ENCODE measurements at regions not wholly inside any gene's neighbourhood (a gene's known extent, or its start where the extent isn't known, plus 50 kb on each side); places are given as distances from the start of the nearest gene placed in this dataset.

DNA sequence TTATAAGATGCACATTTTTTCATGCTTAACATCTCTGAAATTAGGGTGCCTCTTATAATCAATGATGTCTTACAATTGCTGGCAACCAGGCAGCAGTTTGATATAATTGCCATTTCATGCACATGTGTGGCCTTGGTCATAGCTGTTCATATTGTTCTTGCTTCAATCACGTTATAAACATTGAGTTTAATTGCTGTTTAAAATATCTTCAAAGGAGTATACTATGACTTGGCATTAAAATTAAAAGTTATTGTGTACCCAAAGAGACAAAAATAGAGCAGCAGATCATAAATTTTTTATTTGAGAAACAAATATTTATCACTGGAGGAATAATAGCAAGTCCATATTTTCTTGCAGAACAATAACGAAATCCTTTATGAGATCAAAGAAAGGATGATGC lies 325.5 kb downstream of the LMX1A start:
- no peak for DNase-seq (ENCODE audit: low read depth in 2 of 2)

DNA sequence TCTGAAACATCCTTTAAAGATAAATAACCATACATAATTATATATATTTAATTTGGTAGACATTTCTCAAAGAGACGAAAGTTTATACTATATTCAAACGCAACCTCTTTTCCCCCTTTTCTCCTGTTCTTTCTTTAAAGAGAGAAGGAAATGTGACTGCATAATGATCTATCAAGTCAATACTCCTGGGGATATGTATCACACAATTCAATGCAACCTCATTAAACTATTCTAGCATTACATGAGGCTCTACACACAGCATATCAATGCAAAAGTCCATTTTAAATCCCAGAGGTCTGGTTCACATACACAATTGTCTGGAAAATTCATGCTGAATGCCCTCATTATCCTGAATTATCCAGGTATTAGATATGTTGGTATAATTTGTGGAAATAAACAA lies 330.7 kb downstream of the LMX1A start:
- no peak for DNase-seq (ENCODE audit: low read depth in 2 of 2)

DNA sequence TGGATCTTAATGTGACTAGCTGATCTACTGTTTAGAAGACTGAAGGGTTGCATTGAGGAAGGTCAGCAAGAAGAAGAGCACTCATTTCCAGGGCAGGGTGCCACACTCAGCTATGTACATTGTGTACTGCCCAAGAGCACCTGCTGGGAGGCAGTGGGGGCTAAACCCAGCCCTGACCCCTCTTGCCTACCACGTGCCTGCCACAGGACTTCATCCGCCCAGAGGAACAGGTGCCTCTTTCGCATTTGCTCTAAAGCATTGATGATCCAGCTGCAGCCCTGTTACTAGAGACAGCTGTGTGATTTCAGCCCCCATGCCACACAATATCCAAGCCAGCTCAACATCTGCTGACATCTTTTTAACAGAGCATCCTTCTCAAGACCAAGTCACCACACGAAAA lies 341.8 kb downstream of the LMX1A start:
- no peak for DNase-seq (ENCODE audit: low read depth in 2 of 2)

DNA sequence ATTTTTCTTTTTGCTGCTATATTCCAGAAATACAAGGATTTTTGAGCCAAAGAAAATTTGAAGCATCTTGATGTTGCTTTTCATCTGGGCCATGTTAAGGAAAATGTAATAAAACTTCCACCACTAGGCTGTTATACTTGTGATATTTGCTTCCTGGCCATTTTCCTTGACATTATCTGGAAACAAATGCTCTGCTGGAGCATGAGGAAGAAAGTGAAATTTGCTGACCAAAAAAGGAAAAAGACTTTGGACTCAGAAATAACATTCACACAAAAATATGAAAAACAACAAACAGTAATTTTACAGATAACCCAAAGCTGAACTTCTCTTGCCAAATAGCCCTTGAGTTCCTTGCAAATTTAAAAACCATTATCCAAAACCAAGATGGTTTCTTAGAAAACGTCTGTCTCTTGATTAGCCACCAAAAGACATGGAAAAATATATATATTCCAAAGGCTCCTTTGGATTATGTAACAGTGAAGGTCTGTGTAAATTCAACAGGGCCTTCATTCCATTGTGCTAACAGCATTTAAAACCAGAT lies 344.5 kb downstream of the LMX1A start:
- no peak for DNase-seq (ENCODE audit: low read depth in 2 of 2)

DNA sequence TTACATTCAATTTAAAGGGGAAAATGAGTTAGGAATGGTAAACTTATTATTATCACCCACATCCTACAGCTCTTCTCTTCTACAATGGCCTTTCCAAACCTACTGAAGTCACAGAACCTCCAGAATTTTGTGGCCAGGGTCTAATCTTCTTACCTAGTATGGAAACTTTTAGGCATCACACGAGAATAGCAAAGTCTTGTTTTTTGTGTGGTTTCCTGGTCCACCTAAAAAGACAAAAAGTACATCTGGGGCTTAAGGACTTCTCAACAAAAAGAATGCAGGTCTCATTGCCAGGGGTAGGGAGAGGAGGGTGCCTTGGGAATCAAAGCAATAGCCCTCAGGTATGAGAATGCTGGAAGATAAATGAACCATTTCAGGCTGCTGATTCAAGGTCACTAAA lies 345.3 kb downstream of the LMX1A start:
- no peak for DNase-seq (ENCODE audit: low read depth in 2 of 2)

DNA sequence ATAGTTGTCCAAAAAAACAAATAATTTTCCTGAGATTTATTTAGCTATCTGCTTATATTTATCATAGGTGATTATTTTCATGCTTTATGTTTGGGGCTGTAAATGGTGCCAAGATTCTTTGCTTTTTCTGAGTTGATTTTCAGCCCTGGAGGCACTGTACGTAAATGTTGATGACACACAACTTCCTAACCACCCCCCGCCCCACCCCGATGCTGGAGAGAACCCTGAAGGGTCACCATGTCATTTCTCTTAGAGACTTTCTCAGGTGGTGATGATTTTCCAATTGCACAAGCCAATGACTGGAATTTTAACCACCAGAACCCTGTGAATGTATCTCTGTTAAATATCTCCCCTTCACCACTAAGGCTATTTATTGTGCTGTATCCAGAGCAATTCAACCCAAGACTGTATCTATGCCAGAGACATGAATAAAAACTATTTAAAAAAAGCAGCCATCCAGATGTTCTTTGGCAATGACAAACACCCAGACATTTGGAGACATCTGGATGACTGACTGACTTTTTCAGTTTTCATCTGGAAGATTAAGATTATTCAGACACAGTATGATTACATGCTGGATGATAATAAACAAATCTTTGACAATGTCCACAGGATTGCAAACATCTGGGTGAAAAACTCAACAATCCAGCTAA lies 346.0 kb downstream of the LMX1A start:
- no peak for DNase-seq (ENCODE audit: low read depth in 2 of 2)

DNA sequence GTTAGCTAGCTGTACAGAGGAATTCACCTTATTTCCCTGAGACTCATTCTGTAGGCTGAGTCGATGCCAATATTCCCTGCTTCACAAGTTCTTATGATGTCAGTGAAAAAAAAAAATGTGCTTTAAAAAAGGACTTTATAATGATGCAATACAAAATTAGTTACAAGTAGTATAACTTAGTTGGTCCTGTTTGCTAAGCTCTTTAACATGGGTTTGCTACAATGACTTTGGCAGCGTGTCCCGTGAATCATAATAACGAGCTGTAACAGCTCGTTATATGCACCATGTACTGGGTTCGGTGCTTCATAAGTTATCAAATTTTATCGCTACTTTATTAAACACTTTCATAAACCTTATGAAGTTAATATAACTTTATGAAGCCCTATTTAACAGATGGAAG lies 349.7 kb downstream of the LMX1A start:
- DNase-seq (ENCODE audit: low read depth in 2 of 2): no peak

DNA sequence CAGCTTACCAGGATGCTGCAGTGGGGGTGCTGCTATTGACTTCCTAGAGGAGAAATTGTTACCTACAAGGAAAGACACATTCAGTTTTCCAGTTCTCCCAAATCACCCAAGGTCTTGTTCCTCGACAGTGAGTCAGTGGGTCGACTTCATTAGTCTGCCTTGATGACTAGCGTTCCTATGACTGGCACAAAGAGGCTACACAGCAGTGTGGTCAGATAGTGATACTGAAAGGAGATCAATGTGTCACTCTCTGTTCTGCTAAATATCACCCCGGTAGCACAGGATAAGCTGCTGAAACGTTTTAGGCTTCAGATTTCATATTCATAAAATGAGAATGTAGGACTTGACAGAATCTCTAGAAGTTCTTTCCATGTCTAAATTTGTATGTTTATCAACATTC lies 357.4 kb downstream of the LMX1A start:
- DNase-seq (ENCODE audit: low read depth in 2 of 2): no peak

DNA sequence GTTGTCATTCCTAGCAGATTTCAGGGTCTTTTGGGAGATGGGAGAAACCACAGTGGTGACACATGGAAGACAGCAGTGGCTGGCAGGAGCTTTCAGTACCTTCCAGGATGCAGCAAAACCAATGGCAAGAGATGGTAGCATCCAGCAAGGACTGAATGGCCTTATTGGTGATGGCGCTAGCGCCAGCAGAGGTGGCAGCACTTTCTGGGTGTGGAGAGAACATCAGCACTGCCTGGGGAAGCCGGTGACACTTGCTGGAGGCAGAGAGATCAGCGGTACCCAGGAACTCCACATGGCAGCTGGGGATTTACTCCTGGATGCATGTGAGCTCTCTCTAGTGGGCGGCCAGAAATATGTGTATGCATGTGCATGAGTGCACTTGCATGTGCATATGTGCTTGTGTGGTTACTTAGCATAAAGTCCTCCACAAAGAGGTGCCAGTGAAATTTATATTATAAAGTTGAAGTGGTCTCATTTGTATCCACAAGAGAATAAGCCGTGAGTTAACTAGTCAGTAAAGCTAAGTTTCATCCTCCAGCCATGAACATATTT lies 364.7 kb downstream of the LMX1A start:
- no peak for DNase-seq (ENCODE audit: low read depth in 2 of 2)

DNA sequence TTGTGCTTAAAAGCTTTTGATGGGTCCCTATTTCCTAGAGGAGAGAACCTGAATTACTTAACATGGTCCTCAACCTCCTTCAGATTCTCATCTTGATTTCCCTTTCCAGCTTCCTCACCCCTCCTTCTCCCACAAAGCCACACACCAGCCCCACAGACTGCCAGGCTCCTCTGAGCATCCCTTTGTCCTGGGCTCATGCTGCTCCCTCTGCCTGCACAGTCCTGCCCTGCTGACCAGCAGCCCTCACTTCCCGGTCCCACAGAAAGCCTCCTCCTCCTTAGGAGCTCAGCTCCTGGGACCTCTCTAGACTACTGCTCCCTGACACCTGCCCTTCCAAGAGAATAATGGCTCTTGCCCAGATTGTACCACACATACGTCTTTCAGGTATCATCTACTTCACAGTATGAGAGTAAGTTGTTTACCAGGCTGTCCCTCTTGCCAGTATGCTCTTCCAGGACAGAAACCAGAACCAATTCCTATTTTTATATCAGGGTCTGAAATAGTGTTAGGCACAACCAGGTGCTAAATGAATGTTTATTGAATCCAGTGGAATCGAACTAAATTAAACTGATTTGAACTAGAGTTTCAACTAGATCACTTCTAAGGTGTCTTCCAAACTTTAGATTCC lies 373.4 kb downstream of the LMX1A start:
- no peak for DNase-seq (ENCODE audit: low read depth in 2 of 2)

DNA sequence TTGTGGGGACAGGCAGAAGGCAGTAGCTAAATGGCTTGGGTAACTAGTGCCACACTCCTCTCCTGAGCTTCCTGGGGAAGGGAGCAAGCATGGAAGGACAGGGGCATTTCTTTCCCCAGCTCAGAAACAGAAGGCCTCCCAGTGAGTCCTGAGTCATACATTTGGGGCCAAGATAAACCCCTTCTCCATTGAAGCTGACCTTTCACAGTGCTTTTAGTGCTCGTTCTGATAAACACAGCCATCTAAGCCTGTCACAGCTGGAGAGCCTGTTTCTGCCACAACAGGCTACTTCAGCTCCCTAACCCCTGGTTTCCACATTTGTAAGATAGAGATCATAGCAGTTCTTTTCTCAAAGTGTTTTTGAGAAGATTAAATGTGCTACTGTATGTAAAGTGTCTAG lies 374.0 kb downstream of the LMX1A start:
- no peak for DNase-seq (ENCODE audit: low read depth in 2 of 2)

DNA sequence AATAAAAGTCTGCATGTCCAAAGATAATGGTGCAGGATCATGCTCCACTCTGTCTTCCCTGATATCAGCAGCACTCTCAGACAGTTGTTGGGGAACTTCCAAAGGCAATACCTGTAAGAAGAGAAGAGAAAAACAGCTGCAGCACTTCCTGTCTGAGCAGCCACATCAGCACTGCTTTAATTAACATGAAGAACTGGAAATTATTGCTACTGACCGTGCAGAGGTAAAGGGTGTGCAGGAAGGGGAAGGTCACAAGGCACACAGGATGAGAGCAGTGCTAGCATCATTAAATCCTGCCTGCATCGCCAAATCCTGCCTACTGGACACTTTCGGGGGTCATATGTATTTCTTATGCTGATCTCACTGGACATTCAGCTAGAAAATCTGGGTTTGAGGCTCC lies 379.0 kb downstream of the LMX1A start:
- DNase-seq (ENCODE audit: low read depth in 2 of 2): no peak

DNA sequence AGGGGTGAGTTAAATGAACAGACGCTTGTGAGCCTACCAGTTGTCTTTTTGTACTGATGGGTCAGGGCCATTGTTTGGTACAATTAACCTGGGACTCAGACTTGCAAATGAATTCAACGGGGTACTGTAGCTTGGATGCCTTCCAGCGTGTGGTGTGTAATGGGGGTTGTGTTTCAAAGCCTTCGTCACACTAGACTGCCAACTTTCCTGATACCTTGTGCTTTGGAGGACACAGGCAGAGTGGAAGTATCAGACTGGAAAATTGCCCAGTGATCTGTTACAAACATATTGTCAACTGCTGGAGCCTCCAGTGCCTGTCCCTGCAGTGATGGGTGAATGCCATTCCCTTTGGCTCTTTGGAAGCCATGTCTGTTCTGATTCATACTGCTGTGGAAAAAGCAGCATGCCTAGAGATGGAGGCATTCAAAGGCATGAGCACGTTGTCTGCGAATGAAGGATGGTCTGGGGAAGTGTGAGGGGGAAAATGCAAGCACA lies 384.5 kb downstream of the LMX1A start:
- no peak for DNase-seq (ENCODE audit: low read depth in 2 of 2)

DNA sequence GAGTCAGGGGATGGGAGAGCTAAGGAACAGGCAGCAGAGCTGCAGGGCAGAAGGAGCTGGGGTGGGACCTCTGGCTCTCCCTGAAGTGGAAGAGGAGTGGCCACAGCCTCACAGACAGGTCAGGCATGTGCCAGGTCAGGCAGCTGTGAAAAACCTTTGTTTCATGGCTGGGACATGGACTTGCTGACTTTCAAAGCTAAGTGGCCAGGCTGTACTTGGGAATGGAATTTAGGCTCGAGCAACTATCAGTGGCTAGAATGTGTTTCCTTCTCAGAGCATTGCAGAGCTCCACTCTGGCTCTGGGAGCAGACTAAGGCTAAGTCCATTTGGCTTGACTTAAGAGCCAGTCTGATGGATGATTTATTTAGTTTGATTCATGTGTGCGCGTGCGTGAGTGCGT lies 385.1 kb downstream of the LMX1A start:
- DNase-seq (ENCODE audit: low read depth in 2 of 2): no peak

DNA sequence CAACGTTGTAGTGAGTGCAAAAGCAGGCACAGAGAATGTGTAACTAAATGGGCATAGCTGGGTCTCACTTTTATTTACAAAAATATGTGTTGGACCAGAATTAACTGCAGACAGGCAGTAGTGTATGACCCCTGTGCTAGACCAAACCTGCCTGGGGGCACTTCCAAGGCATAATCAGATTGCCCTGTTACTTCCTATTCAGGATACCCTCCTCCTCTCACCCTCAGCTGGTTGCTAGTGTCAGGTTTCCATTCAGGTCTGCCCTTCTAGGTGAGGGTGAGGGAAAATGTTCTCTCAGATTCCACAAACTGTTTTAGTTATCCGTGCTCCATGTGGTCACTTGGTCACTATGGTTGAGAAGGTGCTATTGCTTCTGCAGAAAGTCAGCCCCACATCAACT lies 387.3 kb downstream of the LMX1A start:
- DNase-seq (ENCODE audit: low read depth in 2 of 2): no peak

DNA sequence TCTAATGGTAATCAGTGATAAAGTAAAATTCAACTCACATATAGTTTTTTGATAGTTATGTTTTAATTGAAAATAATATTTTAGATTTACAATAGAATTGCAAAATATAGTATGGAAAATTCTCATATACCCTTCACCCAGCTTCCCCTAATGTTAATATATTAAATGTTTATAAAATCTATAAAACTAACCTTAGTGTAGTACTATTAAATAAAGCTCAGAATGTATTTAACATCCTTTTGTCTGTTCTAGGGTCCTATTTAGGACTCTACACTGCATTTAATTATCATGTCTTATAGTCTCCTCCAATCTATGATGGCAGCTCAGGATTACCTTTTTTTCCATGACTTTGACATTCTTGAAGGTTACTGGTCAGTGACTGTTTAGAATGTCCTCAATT lies 389.2 kb downstream of the LMX1A start:
- no peak for DNase-seq (ENCODE audit: low read depth in 2 of 2)

DNA sequence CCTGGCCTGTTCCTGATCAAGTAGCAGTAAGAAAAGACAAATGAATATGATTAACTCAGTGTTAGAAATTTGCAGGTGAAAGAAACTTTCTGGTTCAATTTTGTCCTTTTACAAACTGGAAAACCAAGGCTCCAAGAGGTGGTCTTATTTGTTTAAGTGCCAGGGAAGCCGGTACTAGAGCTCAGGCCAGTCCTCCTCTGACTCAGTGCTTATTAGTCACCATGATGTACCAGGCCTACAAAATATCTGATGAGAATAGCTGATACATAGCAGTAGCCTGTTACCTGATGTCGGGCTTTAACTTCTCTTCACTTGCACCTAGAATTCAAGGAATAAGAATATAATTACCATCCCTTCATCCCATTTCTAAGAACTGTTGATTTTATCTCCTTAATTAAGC lies 394.8 kb downstream of the LMX1A start:
- no peak for DNase-seq (ENCODE audit: low read depth in 2 of 2)

DNA sequence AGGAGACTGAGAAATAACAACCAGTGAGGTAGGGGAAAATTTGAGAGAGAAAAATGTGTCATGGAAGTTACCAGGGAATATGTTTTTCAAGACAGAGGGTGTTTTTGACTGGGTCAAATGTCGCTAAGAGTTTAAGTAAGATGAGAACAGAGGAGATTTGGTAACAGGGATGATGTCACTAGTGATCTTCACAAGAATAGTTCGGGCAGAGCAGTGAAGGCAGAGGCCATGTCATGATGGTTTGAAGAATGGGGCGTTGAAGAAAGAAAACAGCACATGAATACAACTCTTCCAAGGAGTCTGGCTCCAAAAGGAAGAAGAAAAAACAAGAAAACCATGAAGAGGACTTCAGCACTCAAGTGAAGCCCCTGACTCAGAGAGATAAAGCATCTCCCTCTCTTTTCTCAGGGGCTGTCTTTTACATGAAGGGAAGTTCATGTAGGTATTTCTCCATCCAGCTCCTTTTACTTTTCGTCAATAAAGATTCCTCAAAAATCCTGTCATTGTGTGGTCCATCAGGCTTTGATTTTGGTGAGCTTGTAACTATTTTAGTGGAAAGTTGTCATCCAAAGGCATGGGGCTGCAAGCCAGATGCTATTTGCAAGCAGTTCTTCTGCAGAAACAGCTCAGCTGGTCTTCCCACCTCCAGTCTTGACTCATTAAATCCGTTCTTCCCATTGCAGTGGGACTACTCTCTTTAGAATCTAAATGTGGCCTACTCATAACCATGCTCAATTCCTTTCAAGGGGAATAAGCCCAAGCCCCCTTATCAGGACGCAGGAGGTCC lies 397.3 kb downstream of the LMX1A start:
- no peak for DNase-seq (ENCODE audit: low read depth in 2 of 2)

DNA sequence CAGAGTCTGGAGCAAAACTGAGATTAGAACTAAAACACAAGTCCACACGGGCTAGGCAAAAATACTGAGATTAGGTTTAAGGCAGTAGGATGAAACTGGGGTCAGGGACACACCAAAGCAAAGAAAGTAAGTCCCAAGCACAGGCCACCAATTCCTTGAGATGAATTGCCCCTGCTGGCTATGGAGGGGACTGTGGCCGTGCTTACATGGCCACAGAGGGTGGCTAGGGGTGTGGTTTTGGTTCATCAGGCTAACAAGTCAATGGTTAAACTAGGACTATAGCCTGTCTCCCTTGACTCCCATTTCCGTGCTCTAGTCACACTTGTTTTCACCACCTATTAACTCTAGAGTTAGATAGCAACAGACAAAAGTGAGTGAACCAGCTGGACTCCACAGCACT lies 394.8 kb downstream of the PBX1 start:
- DNase-seq (ENCODE audit: low read depth in 2 of 2): no peak

DNA sequence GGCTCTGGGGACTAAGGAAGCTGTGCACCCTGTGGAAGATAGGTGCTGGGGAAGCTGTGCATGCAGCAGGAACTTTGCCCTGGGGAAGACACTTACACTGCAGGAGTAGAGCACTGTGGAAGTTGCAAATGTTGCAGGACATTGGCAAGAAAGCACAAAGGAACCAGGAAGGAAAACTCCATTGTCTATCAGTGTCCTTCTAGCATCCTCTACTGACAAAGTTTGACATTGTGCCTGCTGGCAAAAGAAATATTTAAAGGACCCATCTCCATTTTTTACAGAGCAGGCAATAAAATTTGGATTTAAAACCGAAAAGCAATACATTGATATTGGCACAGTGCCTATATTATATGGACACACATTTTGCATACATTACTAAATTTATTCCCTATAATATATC lies 394.1 kb downstream of the PBX1 start:
- no peak for DNase-seq (ENCODE audit: low read depth in 2 of 2)

DNA sequence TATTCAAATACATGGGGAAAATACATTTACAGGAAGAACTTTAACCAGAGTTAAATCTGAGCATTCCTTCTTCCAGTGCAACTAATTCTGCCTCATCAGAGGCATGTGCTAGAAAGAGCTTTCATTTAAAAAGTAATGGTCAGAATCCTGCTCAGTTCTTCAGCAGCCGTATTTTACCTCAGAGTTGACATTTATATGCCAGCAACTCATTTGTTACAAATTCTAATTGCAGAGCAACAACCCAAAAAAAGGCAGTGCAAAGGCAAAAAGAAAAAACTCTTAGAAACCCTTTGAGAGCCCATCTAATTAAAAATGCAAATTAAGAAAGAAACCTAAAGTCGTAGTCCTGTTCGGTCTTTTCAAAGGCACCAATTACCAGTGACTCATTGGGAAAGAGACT lies 392.5 kb downstream of the PBX1 start:
- no peak for DNase-seq (ENCODE audit: low read depth in 2 of 2)

DNA sequence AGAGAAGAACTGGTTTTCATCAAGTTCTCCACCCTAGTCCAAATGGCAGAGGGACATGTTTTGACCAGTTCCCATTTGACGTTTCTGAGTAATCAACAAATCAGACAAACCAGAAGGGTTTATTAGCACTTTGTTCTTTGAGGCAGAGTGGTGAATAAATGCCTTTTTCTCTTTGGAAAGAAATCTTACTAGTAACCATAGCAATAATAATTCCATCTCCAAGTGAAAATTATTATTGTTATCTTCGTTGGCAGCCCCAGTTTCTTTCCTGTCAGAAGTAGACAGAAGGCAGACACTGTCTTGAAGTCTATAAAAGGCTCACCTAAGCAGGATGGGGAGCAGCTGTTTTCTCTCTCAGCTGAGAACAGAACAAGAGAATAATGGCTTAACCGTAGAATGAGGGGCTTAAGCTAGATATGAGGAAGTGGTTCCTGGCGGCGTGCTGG lies 391.6 kb downstream of the PBX1 start:
- DNase-seq (ENCODE audit: low read depth in 2 of 2): no peak
